DMS153 (cell line): ENCODE measurements at regions not wholly inside any gene's neighbourhood (a gene's known extent, or its start where the extent isn't known, plus 50 kb on each side); places are given as distances from the start of the nearest gene placed in this dataset.

ENCODE experiments used
- DNase-seq: peaks from one replicate; lab custom pipeline; 2025; lab: John Stamatoyannopoulos, UW

- DNase-seq = no peak
Measured at GRCh38 chr13:79267560-79267959, 138.5 kb downstream of the RBM26 start.

- no peak for DNase-seq
Measured at GRCh38 chr13:79258489-79258888, 147.6 kb downstream of the RBM26 start.

- DNase-seq = no peak
Measured at GRCh38 chr13:79246578-79246949, 159.5 kb downstream of the RBM26 start.

GRCh38 chr13:79245937-79246577 lies 160.0 kb downstream of the RBM26 start:
- DNase-seq = peak; percentile 37

- no peak for DNase-seq
Measured at GRCh38 chr13:79241697-79242096, 164.4 kb downstream of the RBM26 start.

GRCh38 chr13:79237981-79238380 lies 168.1 kb downstream of the RBM26 start:
- no peak for DNase-seq

- no peak for DNase-seq
Measured at GRCh38 chr13:79231887-79232286, 174.2 kb downstream of the RBM26 start.

GRCh38 chr13:79229761-79230160 lies 176.3 kb downstream of the RBM26 start:
- DNase-seq = no peak

GRCh38 chr13:79228972-79229371 lies 177.1 kb downstream of the RBM26 start:
- DNase-seq = no peak

GRCh38 chr13:79227418-79227817 lies 178.6 kb downstream of the RBM26 start:
- DNase-seq = peak; percentile 25

GRCh38 chr13:79226938-79227337 lies 179.1 kb downstream of the RBM26 start:
- DNase-seq = no peak

- no peak for DNase-seq
Measured at GRCh38 chr13:79226250-79226649, 179.8 kb downstream of the RBM26 start.

- DNase-seq = peak; percentile 19
Measured at GRCh38 chr13:79225487-79226232, 180.4 kb downstream of the RBM26 start.

- DNase-seq = no peak
Measured at GRCh38 chr13:79222427-79223205, 183.4 kb downstream of the RBM26 start.

GRCh38 chr13:79212064-79212619 lies 193.9 kb downstream of the RBM26 start:
- DNase-seq = peak; percentile 96

- DNase-seq = no peak
Measured at GRCh38 chr13:79211377-79211776, 194.7 kb downstream of the RBM26 start.

- no peak for DNase-seq
Measured at GRCh38 chr13:79197933-79198332, 208.1 kb downstream of the RBM26 start.

- DNase-seq = no peak
Measured at GRCh38 chr13:79196843-79197242, 209.2 kb downstream of the RBM26 start.

GRCh38 chr13:79196366-79196765 lies 209.7 kb downstream of the RBM26 start:
- DNase-seq = no peak

GRCh38 chr13:79194727-79195126 lies 211.3 kb downstream of the RBM26 start:
- DNase-seq = no peak

GRCh38 chr13:79194272-79194671 lies 211.8 kb downstream of the RBM26 start:
- DNase-seq = no peak

GRCh38 chr13:79191501-79191900 lies 214.6 kb downstream of the RBM26 start:
- no peak for DNase-seq

GRCh38 chr13:79190932-79191331 lies 215.1 kb downstream of the RBM26 start:
- no peak for DNase-seq
